Esophagus muscularis mucosa (tissue), 4 donors: ENCODE measurements at regions not wholly inside any gene's neighbourhood (a gene's known extent, or its start where the extent isn't known, plus 50 kb on each side); places are given as distances from the start of the nearest gene placed in this dataset.

Experiments
- DNase-seq: peaks from one replicate; pipeline ENCODE4 v3.0.0-alpha.2; 2017; ENCODE audit errors: extremely low spot score
- H3K27ac ChIP-seq, 4 donors: fragments of 200-600 bp; sonication (generic); replicated peaks in 1 of 4; 1 replicate in 3 of 4; 2 replicates in 1 of 4; pipeline ENCODE4 v1.5.1; 2016 to 2019; ENCODE audit warnings: mild to moderate bottlenecking in 1 of 4
- H3K27me3 ChIP-seq, 4 donors: fragments of 200-600 bp; sonication (generic); one replicate each; pipeline versions ENCODE4 v1.5.1 to v1.6.0; 2016 to 2019
- H3K36me3 ChIP-seq, 4 donors: fragments of 200-600 bp; sonication (generic); one replicate each; pipeline ENCODE4 v1.5.1; 2016 to 2019
- H3K4me1 ChIP-seq, 4 donors: fragments of 200-600 bp; sonication (generic); one replicate each; pipeline ENCODE4 v1.5.1; 2016 to 2019
- H3K4me3 ChIP-seq, 4 donors: fragments of 200-600 bp; sonication (generic); 1 replicate in 2 of 4; 2 replicates in 2 of 4; pipeline ENCODE4 v1.5.1; 2016 to 2019; ENCODE audit warnings: mild to moderate bottlenecking in 4 of 4, moderate library complexity in 1 of 4
- H3K9me3 ChIP-seq, 4 donors: fragments of 200-600 bp; sonication (generic); 1 replicate in 3 of 4; 2 replicates in 1 of 4; pipeline ENCODE4 v1.5.1; 2016 to 2019
- CTCF ChIP-seq, 3 experiments: fragments of 200-600 bp in 2 of 3; fragments of 450-650 bp in 1 of 3; sonication (generic) in 2 of 3; IDR thresholded peaks; one replicate each; pipeline ENCODE4 v1.5.1; 2017 to 2019; ENCODE audit warnings: antibody characterized with exemption in 3 of 3, mild to moderate bottlenecking in 2 of 3, moderate library complexity in 1 of 3
- EP300 ChIP-seq: sonication (generic); formaldehyde crosslinking; IDR thresholded peaks from one replicate; pipeline ENCODE4 v1.6.1; 2017; ENCODE audit warnings: antibody characterized with exemption
- POLR2A ChIP-seq: fragments of 450-650 bp; IDR thresholded peaks from one replicate; pipeline ENCODE4 v1.6.1; 2017; ENCODE audit warnings: antibody characterized with exemption, moderate library complexity, mild to moderate bottlenecking, low read depth
- POLR2AphosphoS5 ChIP-seq, 2 donors: sonication (generic); formaldehyde crosslinking; IDR thresholded peaks; one replicate each; pipeline ENCODE4 v1.6.1; 2017; ENCODE audit warnings: antibody characterized with exemption in 2 of 2
- WGBS: methylation state at CpG from one replicate; pipeline ENCODE4 v1.1.5; 2018; 5-methylcytosine and 5-hydroxymethylcytosine counted together
- intact Hi-C: fragments of 100-400 bp; cut with DNase I; formaldehyde crosslinking; loops from one replicate; pipeline ENCODE4 v1.15.1; 2023

GRCh38 chr13:89497658-89498057 lies 1826.5 kb downstream of the SLITRK5 start:
- no peaks in the 10 kb centered on the region for H3K4me1 ChIP-seq
- intact Hi-C loops, result no loop called here
- no peaks in the 10 kb centered on the region for H3K9me3 ChIP-seq
- H3K27ac ChIP-seq, result no peak overlapping the region
- no peaks in the 10 kb centered on the region for H3K36me3 ChIP-seq
- no peaks in the 10 kb centered on the region for H3K27me3 ChIP-seq
- no peak for TF ChIP-seq POLR2AphosphoS5 (IDR thresholded peaks at IDR 0.05)
- TF ChIP-seq POLR2A, result no peak
- TF ChIP-seq CTCF (IDR thresholded peaks at IDR 0.05), result no peak
- DNase-seq, result no peak
- H3K4me3 ChIP-seq, result no peak overlapping the region
- 62% methylated on average over 4 of the region's 4 CpGs for WGBS

GRCh38 chr13:89502286-89502685 lies 1831.1 kb downstream of the SLITRK5 start:
- H3K36me3 ChIP-seq, result no peaks in the 10 kb centered on the region
- H3K9me3 ChIP-seq, result no peaks in the 10 kb centered on the region
- no peaks in the 10 kb centered on the region for H3K27me3 ChIP-seq
- 48% methylated on average over 2 of the region's 2 CpGs for WGBS
- no peak overlapping the region for H3K4me3 ChIP-seq
- H3K27ac ChIP-seq, result no peak overlapping the region
- DNase-seq, result no peak
- intact Hi-C loops, result no loop called here
- no peaks in the 10 kb centered on the region for H3K4me1 ChIP-seq
- TF ChIP-seq POLR2A, result no peak
- TF ChIP-seq POLR2AphosphoS5 (IDR thresholded peaks at IDR 0.05), result no peak
- no peak for TF ChIP-seq CTCF (IDR thresholded peaks at IDR 0.05)
- TF ChIP-seq EP300, result no peak

DNA sequence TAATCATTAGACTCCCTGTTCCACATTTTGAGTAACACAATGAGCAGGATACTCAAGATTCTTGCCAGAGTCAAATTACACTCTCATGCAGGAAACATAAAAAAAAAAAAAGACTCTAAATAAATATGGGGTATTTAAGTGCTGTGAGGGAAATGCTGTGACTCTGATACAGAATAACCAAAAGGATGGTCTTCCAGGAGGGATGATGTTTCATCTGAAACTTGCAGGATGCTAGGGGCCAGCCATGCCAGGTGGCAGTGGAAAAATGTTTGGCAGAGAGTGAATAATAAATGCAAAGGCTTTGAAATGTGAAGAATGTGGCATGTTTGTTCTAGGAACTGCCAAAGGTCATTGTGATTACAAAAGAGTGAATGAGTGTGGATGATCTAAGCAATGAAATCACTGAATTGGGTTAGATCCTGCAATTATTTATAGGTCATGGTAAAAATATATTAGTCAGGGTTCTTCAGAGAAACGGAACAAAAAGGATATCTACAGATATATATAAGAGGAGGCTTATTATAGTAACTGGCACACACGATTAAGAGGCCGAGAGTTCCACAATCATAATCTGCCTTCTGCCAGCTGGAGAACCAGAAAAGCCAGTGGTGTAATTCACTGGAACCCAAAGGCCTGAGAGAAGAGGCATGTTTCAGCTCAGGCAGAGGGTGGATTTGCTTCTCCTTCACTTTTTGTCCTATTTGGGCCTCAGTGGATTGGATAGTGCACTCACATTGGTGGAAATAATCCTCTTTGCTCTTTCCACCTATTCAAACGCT lies 1832.8 kb upstream of the MIR17HG start:
- WGBS, result 47% methylated on average over 4 of the region's 4 CpGs
- TF ChIP-seq POLR2A (no peak), POLR2AphosphoS5 (IDR thresholded peaks at IDR 0.05) (no peak)
- Histone ChIP-seq H3K4me3 (no peak overlapping the region), H3K36me3 (no peaks in the 10 kb centered on the region), H3K27me3 (no peaks in the 10 kb centered on the region), H3K9me3 (no peaks in the 10 kb centered on the region), H3K4me1 (peaks cover 0 to 7% (median 2%) of the 10 kb centered on the region in 4 donors), H3K27ac (no peak overlapping the region)
- DNase-seq, result no peak
- intact Hi-C loops, result no loop called here

- Histone ChIP-seq H3K27me3 (no peaks in the 10 kb centered on the region), H3K4me3 (no peak overlapping the region), H3K9me3 (no peaks in the 10 kb centered on the region), H3K36me3 (no peaks in the 10 kb centered on the region), H3K4me1 (peaks cover 0 to 7% (median 2%) of the 10 kb centered on the region in 4 donors), H3K27ac (no peak overlapping the region)
- 90% methylated on average over 1 of the region's 1 CpG for WGBS
- no peak for DNase-seq
- intact Hi-C loops, result no loop called here
- TF ChIP-seq POLR2AphosphoS5 (IDR thresholded peaks at IDR 0.05) (no peak), CTCF (IDR thresholded peaks at IDR 0.05) (no peak), POLR2A (no peak)
These were observed 1831.5 kb upstream of the MIR17HG start for GRCh38 chr13:89515948-89516347.

- Histone ChIP-seq H3K27ac (no peak overlapping the region), H3K4me1 (peaks cover 0 to 7% (median 2%) of the 10 kb centered on the region in 4 donors), H3K9me3 (no peaks in the 10 kb centered on the region), H3K27me3 (no peaks in the 10 kb centered on the region), H3K36me3 (no peaks in the 10 kb centered on the region), H3K4me3 (no peak overlapping the region)
- intact Hi-C loops, result no loop called here
- no peak for TF ChIP-seq CTCF (IDR thresholded peaks at IDR 0.05)
- TF ChIP-seq EP300, result no peak
- no peak for DNase-seq
- 81% methylated on average over 4 of the region's 4 CpGs for WGBS
These were observed 1829.0 kb upstream of the MIR17HG start for GRCh38 chr13:89518289-89519077.
